Hematopoietic multipotent progenitor cell treated with erythropoietin and hydrocortisone succinate and interleukin-3 and kit ligand, for 6 days (in vitro differentiated cells): ENCODE measurements at regions not wholly inside any gene's neighbourhood (a gene's known extent, or its start where the extent isn't known, plus 50 kb on each side); places are given as distances from the start of the nearest gene placed in this dataset.

ENCODE experiments used
- DNase-seq: peaks from one replicate; pipeline ENCODE4 v3.0.0-alpha.2; 2015

DNA sequence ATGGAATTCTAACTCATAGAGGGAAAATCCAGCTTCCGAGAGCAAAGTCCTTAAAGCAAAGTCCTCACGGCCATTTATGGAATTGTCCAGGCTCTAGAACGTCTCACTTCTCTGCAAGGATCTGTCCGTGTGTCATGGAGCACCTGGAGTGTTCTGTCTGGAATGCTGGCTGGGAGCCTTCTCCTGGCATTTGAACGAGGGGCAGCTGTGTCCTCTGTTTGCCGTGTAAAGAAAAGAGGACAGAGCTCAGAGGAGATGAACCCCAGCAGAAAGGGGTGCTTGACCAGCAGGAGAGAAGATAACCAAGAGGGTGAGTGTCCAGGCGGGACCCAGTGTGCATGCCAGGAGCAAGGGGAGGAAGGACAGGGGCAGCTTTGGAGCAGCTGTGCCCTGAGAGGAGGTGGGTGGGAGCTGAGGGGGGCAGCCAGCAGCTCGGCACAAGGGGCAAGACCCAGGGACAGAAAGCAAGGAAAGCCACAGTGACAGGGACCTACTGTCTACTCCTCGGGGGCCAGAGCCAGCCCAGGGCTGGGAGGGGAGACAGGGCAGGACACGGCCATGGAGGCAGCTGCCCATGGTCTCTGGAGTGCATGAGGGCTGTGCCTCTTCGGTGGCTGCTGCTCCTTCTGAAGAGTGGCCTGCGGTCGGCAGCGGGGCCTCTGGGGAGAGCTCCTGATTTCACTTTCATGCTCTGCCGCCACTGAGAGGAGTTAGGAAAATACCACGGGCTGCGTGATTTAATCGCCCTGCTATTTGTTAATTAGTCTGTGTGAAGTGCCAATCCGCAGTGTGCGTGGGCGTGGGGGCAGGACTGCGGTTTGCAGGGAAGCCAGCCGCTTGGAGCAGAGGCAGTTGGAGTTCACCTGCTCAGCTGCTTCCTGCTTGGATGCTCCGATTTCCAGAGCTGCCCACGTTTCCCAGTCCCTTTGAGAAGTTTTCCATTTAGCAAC is 149.3 kb upstream of the SHH start:
- DNase-seq, result no peak

DNA sequence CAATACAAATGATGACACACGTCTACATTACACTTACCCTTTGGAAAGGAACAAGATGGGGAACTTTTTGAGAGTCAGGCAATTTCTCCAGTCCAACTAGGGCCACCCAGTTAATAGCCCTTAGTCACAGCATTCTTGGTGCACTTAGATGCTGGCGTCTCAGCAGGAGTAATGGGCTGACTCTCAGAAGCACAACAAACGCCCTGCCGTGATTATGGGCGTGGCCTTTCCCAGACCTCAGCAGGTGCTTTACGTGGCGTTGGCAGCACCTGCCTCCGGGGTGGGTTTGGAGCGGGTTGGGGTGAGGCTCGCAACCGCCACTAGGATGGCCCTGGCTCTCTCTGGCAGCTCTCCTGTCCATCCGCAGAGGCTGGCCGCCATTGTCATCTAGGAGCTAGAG is 147.6 kb upstream of the SHH start:
- no peak for DNase-seq

- no peak for DNase-seq
These were observed 144.7 kb upstream of the SHH start for GRCh38 chr7:155956977-155957376.

GRCh38 chr7:155955367-155955635 is 143.0 kb upstream of the SHH start:
- DNase-seq, result no peak

DNA sequence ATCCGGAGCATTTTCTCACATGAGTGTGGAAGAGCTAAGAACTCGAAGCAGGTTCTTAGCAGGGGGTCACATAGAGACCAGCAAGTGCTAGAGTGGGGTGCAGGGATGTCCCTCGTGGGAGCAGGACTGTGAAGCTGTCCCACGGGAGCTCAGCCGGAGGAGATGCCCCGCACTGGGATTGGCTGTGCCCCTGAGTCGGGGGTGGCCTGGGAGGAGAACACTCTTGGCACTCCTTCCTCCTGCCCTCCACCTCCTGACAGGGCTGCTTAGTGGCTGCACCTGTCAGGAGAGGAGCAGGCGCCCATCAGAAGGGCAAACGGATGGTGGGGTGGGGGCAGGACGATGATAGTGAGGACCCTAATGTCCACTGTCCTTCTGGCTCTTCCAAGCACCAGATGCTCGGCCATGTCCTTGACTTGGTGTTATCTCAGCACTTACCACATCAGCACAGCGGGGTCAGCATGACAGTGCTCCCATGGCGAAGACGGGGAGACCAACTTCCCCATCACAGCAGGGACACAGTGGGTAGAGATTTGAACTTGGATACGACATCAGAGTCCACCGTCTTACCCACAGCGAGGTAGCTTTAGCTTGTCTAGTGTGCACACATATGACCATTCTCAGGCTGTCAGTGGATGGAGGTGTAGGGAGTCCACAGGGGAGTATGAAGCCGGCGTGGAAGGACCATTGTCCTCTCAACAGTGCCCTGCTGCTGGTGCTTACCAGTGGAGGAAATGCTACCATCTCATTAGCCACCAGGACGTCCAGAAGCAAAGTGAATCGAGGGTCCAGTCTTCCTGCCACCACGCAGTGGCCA is 142.5 kb upstream of the SHH start:
- DNase-seq, result no peak

DNA sequence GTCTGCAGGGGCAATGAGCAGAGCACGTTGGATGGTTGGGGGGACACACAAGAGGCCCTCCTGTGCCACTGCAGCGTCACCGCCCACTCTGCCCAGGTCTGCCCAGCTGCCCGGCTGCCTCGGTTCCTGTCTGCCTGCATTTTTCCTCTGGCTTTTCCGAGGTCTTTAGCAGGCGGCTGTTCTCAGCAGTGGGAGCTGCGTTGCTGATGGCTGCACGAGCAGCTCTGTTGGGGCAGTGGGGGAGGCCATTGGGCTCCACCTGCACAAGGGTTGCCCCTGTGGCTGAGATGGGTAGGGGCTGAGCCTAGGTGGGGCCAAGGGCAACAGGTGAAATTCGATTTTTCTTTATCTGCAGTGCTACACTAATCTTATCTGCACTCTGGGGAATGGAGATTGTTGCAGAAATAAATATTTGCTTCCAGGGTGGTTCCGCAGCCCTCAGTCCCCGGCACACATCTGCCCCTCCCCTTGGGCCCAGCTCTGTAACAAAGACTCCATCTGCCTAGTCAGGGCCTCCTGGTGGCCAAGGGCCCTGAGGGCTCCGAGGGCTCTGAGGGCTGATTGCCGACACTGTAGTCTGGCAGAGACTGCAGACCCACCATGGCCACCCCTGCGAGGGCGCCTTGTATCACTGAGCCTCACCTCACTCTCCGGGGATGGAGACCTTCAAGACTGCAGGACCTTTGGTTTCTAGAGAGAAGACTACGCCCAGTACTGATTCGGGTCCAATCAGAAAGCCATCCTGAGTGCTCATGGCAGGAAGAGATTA is 141.7 kb upstream of the SHH start:
- no peak for DNase-seq

GRCh38 chr7:155953501-155953778 is 141.2 kb upstream of the SHH start:
- DNase-seq, result no peak

GRCh38 chr7:155951554-155952158 is 139.4 kb upstream of the SHH start:
- DNase-seq, result no peak

- no peak for DNase-seq
These were observed 138.8 kb upstream of the SHH start for GRCh38 chr7:155950898-155951553.

DNA sequence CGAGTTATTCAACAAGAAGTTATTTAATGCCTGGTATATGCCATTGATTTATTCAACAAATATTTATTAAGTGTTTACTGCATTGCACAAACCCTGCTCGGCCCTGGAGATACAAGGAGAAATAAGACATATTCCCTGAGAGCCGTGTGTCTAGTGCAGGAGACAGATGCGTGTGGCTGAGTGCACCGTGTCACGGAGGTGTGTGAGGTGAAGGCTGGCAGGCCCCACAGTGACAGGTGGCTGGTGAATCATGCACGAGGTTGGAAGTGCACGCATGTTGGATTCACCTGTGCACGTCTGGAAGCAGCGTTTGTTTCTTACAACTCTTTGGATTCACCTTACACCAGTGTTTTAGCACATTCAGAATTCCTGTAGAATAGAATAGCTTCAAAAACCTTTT is 136.6 kb upstream of the SHH start:
- DNase-seq, result no peak

DNA sequence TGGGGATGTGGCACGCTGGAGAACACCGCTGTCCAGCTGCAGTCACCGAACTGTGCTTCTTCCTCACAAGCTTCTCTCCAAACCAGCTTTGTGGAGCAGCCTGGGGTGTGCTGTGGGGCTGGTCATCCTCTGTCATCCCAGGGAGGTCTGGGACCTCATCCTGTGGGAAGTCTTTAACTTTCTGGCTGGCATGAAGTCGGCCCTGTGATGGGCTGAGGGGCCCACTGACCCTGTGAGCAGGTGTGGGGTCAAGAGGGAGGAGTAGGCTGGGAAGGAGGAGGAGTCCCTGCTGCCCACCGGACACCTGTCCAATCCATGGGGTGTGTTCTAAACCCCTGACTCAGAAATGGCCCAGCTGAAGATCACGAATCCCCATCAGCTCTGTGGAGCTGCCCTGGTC is 136.2 kb upstream of the SHH start:
- DNase-seq, result no peak

DNA sequence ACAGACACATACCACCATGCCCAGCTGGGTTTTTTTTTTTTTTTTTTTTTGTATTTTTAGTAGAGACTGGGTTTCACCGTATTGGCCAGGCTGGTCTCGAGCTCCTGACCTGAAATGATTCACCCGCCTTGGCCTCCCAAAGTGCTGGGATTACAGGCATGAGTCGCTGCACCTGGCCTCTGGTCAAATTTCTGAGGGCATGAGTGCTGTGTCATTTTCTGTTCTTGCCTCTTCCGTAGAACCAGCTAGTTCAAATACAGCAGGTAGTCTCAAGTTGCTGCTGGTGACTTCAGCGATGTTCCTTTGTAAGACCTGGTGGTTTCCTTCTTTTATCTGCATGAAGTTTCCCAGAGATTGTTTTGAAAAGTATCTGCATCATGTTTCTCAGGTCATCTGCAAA is 134.8 kb upstream of the SHH start:
- no peak for DNase-seq

DNA sequence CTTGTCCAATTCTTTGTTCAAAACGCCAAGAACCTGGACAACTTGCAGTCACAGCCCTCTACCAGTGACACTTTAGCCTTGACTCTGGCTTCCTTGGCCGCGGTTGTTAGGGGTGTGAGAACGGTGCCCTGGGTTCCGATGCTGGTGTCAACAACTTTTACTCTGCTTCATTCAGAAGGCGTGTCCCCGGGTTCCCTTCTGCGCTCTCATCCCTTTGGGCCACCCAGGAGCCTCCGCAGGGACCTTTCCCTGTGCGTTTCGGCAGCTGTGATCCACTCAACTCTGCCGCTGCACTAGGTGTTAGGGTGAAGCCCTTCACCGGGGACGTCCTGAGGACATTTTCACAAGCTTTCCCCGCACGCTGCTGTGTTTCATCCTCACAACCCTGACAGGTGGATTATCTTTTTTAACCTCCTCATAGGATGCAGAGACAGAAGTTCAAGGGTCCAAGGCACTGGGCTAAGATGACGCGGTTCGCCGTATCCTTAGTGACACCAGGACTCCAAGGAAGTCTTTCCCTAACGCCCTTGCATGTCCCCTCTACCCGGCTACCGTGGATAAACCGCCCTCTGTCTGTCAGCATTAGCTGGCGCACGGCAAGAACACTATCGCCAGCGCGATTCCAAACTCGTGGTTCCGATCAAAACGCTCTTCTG is 133.5 kb upstream of the SHH start:
- no peak for DNase-seq

DNA sequence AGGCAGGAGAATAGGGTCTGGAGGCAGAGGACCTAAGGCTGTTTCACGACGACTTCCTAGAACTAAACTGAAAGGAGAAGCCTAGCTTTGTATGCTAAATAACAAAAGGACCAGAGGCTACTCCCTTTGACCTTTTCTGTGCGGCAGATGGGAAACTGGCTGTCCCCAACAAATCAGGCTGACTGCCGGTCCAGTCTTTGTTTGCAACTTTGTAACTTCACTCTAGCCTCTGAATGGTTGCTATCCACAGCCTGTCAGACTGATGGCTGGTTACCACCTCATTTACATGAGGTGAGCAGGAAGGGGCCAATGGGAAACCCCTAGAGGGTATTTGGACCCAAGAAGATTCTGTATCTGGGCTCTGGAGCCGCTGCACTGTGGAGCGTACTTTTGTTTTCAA is 132.6 kb upstream of the SHH start:
- DNase-seq, result no peak

DNA sequence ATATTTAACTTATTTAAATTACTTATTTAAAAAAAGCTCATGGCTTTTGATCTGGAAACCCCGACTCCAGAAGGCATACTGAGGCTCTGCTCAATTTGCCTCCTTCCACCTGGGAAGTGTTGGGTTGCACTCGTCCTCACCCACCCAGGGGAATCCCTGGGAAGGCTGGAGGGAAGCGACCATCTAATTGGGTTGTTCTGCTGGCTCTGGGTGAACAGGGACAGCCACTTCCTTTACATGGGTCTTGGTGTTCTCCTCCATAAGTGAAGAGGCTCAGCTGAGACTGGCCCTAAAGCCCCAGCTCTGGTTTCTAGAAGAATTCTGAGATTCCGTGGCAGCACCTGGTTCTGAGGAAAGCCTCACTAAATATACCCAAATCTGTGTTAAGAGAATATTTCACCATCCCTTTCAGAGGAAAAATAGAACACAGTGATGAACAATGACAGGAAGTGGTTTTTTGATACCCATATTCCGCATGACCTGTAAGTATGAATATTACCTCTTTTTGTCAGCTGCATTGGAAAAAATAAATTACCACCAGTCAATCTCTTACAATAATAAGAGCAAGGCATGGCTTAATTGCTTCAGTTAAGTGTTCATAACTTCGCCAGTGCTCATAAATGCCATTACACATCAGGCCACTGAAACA is 131.1 kb upstream of the SHH start:
- DNase-seq, result no peak

- DNase-seq, result no peak
These were observed 130.1 kb upstream of the SHH start for GRCh38 chr7:155942226-155942950.

DNA sequence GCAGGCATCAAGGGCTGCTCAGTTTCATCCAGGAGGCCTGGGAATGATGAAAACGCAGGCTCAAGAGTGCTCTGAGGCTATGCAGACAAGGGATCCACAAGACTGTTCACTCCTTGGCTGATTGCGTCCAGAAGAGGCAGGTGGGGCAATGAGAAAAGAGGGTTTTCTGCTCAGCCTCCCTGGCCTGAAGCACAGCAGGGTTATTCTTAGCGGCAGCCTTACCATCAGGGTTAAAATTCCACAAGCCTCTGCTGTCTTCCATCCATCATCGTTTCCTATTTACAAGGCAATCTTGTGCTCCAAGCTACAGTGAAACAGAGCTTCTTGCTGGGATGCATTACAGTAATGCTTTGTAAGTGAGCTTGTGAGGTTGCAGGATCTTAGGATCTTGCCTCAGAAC is 129.4 kb upstream of the SHH start:
- no peak for DNase-seq

- no peak for DNase-seq
These were observed 127.1 kb upstream of the SHH start for GRCh38 chr7:155939350-155939749.

DNA sequence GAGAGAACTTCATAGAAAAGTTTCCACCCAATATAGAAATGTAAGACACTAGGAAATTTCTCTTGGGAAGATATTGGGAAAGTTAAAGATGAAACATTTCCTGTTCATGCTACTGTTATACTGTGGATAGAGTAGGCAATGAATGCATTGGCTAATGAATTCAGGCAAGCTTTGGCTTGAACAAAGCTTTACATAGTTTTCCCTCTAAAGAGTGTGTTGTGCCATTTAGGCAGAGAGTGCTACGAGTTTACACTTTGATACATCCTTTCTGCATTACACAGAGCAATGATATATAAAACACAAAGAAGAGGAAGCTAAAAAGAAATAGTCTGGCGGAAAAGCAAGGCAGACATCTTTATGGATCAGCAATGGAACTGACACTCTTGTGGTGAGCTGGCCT is 125.9 kb upstream of the SHH start:
- no peak for DNase-seq

- DNase-seq, result no peak
These were observed 123.5 kb upstream of the SHH start for GRCh38 chr7:155935726-155936125.

DNA sequence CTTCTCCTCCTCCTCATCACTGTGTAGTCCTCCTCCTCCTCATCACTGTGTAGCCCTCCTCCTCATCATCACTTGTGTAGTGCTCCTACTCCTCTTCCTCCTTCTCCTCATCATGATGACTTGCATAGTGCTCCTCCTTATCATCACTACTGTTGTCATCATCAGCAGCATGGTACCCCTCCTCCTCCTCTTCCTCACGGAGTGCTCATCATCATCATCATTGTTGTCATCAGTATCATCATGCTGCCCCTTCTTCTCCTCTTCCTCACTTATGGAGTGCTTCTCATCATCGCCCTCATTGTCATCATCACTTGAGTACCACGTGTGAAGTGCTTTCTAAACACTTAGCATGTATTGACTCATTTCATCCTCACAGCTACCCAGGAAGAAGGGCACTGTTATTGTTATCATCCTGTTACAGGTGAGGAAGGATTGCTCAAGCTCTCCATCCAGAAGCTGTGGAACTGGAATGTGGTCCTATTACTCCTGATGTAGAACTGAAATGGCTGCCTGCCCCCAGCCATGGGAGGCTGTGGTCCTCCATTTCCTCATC is 122.8 kb upstream of the SHH start:
- no peak for DNase-seq
